GM23248 (cell line): ENCODE measurements at regions not wholly inside any gene's neighbourhood (a gene's known extent, or its start where the extent isn't known, plus 50 kb on each side); places are given as distances from the start of the nearest gene placed in this dataset.

ENCODE experiments used
- DNase-seq: peaks from one replicate; pipeline ENCODE4 v3.0.0-alpha.2; 2015
- H2AFZ ChIP-seq: fragments of 200-600 bp; sonication (generic); 2 replicates; pipeline ENCODE4 v1.6.1; 2016; ENCODE audit warnings: antibody characterized with exemption
- H3F3A ChIP-seq: fragments of 200-600 bp; sonication (generic); 2 replicates; pipeline ENCODE4 v1.6.1; 2016; ENCODE audit warnings: mild to moderate bottlenecking, antibody characterized with exemption, mixed run types; ENCODE audit not compliant: insufficient read depth
- H3K27ac ChIP-seq: fragments of 200-600 bp; sonication (generic); 2 replicates; pipeline ENCODE4 v1.5.1; 2016; ENCODE audit warnings: mild to moderate bottlenecking
- H3K27me3 ChIP-seq: fragments of 200-600 bp; sonication (generic); replicated peaks from 2 replicates; pipeline ENCODE4 v1.6.1; 2016; ENCODE audit warnings: mild to moderate bottlenecking; ENCODE audit not compliant: insufficient read depth
- H3K36me3 ChIP-seq: fragments of 200-600 bp; sonication (generic); 2 replicates; pipeline ENCODE4 v1.6.1; 2016; ENCODE audit warnings: low read depth, mild to moderate bottlenecking
- H3K4me1 ChIP-seq: fragments of 200-600 bp; sonication (generic); 2 replicates; pipeline ENCODE4 v1.6.1; 2016; ENCODE audit warnings: mild to moderate bottlenecking; ENCODE audit not compliant: insufficient read depth
- H3K4me2 ChIP-seq: fragments of 200-600 bp; sonication (generic); one replicate; pipeline ENCODE4 v1.6.1; 2016; ENCODE audit warnings: mild to moderate bottlenecking; ENCODE audit not compliant: unreplicated experiment
- H3K4me3 ChIP-seq: fragments of 200-600 bp; sonication (generic); 2 replicates; pipeline ENCODE4 v1.5.1; 2016; ENCODE audit warnings: mild to moderate bottlenecking
- H3K79me2 ChIP-seq: fragments of 200-600 bp; sonication (generic); 2 replicates; pipeline ENCODE4 v1.6.1; 2016; ENCODE audit warnings: mild to moderate bottlenecking; ENCODE audit not compliant: insufficient read depth
- H3K9ac ChIP-seq: fragments of 200-600 bp; sonication (generic); 2 replicates; pipeline ENCODE4 v1.6.1; 2016; ENCODE audit warnings: mild to moderate bottlenecking
- H3K9me2 ChIP-seq: fragments of 200-600 bp; sonication (generic); 2 replicates; pipeline ENCODE4 v1.6.1; 2016; ENCODE audit warnings: mixed run types, mild to moderate bottlenecking, moderate library complexity; ENCODE audit not compliant: insufficient read depth
- H3K9me3 ChIP-seq: fragments of 200-600 bp; sonication (generic); one replicate; pipeline ENCODE4 v1.6.1; 2017; ENCODE audit warnings: low read depth
- H4K20me1 ChIP-seq: fragments of 200-600 bp; sonication (generic); 2 replicates; pipeline ENCODE4 v1.6.0; 2016; ENCODE audit not compliant: insufficient read depth
- EZH2 ChIP-seq: fragments of 200-600 bp; sonication (generic); IDR thresholded peaks from 2 replicates; pipeline ENCODE4 v1.6.1; 2018; ENCODE audit warnings: antibody characterized with exemption, mild to moderate bottlenecking; ENCODE audit not compliant: insufficient read depth, poor library complexity, severe bottlenecking
- EZH2phosphoT487 ChIP-seq: fragments of 200-600 bp; sonication (generic); IDR thresholded peaks from 2 replicates; pipeline ENCODE4 v1.6.1; 2018; ENCODE audit warnings: antibody characterized with exemption, moderate library complexity, mild to moderate bottlenecking, low read depth; ENCODE audit not compliant: insufficient read depth
- WGBS, 2 experiments: methylation state at CpG; one replicate each; pipeline ENCODE4 v1.1.6; 2015 to 2017; ENCODE audit warnings: low lambda C conversion rate in 2 of 2, low coverage in 1 of 2; ENCODE audit errors: missing lambda C conversion rate in 2 of 2; 5-methylcytosine and 5-hydroxymethylcytosine counted together
- in situ Hi-C: fragments of 300-500 bp; cut with MboI; formaldehyde crosslinking; loops from 2 replicates; pipeline ENCODE4 v1.15.0; 2020

DNA sequence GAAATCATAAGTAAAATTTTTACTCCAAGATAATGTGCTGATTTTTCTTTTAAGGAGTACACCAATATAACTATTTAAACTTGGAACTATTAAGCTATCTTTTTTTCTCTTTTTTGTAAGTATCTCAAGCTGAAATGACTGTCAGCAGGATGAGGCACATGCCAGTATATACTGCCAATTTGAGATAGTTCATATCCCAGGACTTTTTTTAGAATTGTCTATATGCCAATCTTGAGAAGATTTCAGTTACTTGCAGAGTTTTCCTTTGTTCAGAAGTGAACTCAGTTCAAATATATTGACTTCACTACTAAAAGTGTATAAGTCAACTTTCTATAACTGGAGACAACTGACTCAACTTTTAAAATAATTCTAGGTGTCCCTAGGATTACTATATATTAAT, 181.7 kb upstream of the ZNF717 start:
- no peak for DNase-seq
- H3K4me2 ChIP-seq: no peak overlapping the region
- no peak overlapping the region for H3K9ac ChIP-seq
- H3K4me3 ChIP-seq: no peak overlapping the region
- peaks cover 3% of the 10 kb centered on the region for H3K9me3 ChIP-seq
- H4K20me1 ChIP-seq: no peaks in the 10 kb centered on the region
- no peaks in the 10 kb centered on the region for H3K9me2 ChIP-seq
- no peak overlapping the region for H2AFZ ChIP-seq
- H3K79me2 ChIP-seq: no peaks in the 10 kb centered on the region
- H3K4me1 ChIP-seq: no peaks in the 10 kb centered on the region
- no peak overlapping the region for H3K27ac ChIP-seq
- H3K36me3 ChIP-seq: no peaks in the 10 kb centered on the region
- in situ Hi-C loops: no loop called here
- no peak for TF ChIP-seq EZH2phosphoT487
- TF ChIP-seq EZH2: no peak
- no peaks in the 10 kb centered on the region for H3K27me3 ChIP-seq
- no peaks in the 10 kb centered on the region for H3F3A ChIP-seq

- Histone ChIP-seq H3K4me2 (no peak overlapping the region), H2AFZ (no peak overlapping the region), H3K9ac (no peak overlapping the region), H4K20me1 (no peaks in the 10 kb centered on the region), H3K9me3 (no peaks in the 10 kb centered on the region), H3K79me2 (no peaks in the 10 kb centered on the region), H3K4me3 (no peak overlapping the region), H3K27me3 (no peaks in the 10 kb centered on the region), H3K9me2 (no peaks in the 10 kb centered on the region), H3F3A (no peaks in the 10 kb centered on the region), H3K4me1 (peaks cover 13% of the 10 kb centered on the region; the same call in 1 of the 2 replicates), H3K27ac (no peak overlapping the region), H3K36me3 (no peaks in the 10 kb centered on the region)
- no peak for TF ChIP-seq EZH2phosphoT487
- TF ChIP-seq EZH2: no peak
- 12 to 13% methylated on average over 4 of the region's 4 CpGs for WGBS, 2 experiments
- peak; percentile 76 for DNase-seq
- in situ Hi-C loops: no loop called here
These were observed 193.3 kb upstream of the ZNF717 start for GRCh38 chr3:75978686-75979085.

- Histone ChIP-seq H3K4me2 (no peak overlapping the region), H3K9ac (no peak overlapping the region), H3K9me2 (no peaks in the 10 kb centered on the region), H3K4me1 (peaks cover 17% of the 10 kb centered on the region; the same call in 1 of the 2 replicates), H3K36me3 (no peaks in the 10 kb centered on the region), H3K9me3 (no peaks in the 10 kb centered on the region), H4K20me1 (no peaks in the 10 kb centered on the region), H3K27ac (no peak overlapping the region), H3F3A (no peaks in the 10 kb centered on the region), H3K79me2 (no peaks in the 10 kb centered on the region), H3K4me3 (no peak overlapping the region), H2AFZ (no peak overlapping the region), H3K27me3 (no peaks in the 10 kb centered on the region)
- DNase-seq: no peak
- whole genome bisulfite sequencing, 2 experiments: 34 to 42% methylated on average over 1 of the region's 1 CpG
- in situ Hi-C loops: no loop called here
- TF ChIP-seq EZH2phosphoT487: no peak
- no peak for TF ChIP-seq EZH2
These were observed 196.1 kb upstream of the ZNF717 start for GRCh38 chr3:75981401-75981800.

- no peak overlapping the region for H3K9ac ChIP-seq
- in situ Hi-C loops: no loop called here
- no peaks in the 10 kb centered on the region for H3F3A ChIP-seq
- no peak overlapping the region for H3K4me3 ChIP-seq
- no peak for DNase-seq
- no peaks in the 10 kb centered on the region for H3K9me2 ChIP-seq
- H3K9me3 ChIP-seq: no peaks in the 10 kb centered on the region
- H3K4me1 ChIP-seq: peaks cover 17% of the 10 kb centered on the region; the same call in 1 of the 2 replicates
- H3K27ac ChIP-seq: no peak overlapping the region
- no peaks in the 10 kb centered on the region for H4K20me1 ChIP-seq
- H3K36me3 ChIP-seq: no peaks in the 10 kb centered on the region
- no peak for TF ChIP-seq EZH2phosphoT487
- no peak for TF ChIP-seq EZH2
- WGBS, 2 experiments: 67 to 73% methylated on average over 3 of the region's 3 CpGs
- H3K79me2 ChIP-seq: no peaks in the 10 kb centered on the region
- H3K4me2 ChIP-seq: no peak overlapping the region
- no peak overlapping the region for H2AFZ ChIP-seq
- H3K27me3 ChIP-seq: no peaks in the 10 kb centered on the region
These were observed 196.8 kb upstream of the ZNF717 start for GRCh38 chr3:75982151-75982550.

- no peak overlapping the region for H2AFZ ChIP-seq
- H3F3A ChIP-seq: no peaks in the 10 kb centered on the region
- H3K27me3 ChIP-seq: no peaks in the 10 kb centered on the region
- H4K20me1 ChIP-seq: no peaks in the 10 kb centered on the region
- H3K36me3 ChIP-seq: no peaks in the 10 kb centered on the region
- H3K79me2 ChIP-seq: no peaks in the 10 kb centered on the region
- H3K9me2 ChIP-seq: no peaks in the 10 kb centered on the region
- no peak for TF ChIP-seq EZH2phosphoT487
- no peak for TF ChIP-seq EZH2
- in situ Hi-C loops: no loop called here
- WGBS, 2 experiments: 5 to 6% methylated on average over 2 of the region's 2 CpGs
- H3K4me1 ChIP-seq: peaks cover 17% of the 10 kb centered on the region; the same call in 1 of the 2 replicates
- H3K4me2 ChIP-seq: no peak overlapping the region
- H3K9me3 ChIP-seq: no peaks in the 10 kb centered on the region
- no peak overlapping the region for H3K27ac ChIP-seq
- DNase-seq: peak; percentile 4
- no peak overlapping the region for H3K4me3 ChIP-seq
- H3K9ac ChIP-seq: no peak overlapping the region
These were observed 197.8 kb upstream of the ZNF717 start for GRCh38 chr3:75983111-75983510.
